ENCODE measurements at regions not wholly inside any gene's neighbourhood (a gene's known extent, or its start where the extent isn't known, plus 50 kb on each side); places are given as distances from the start of the nearest gene placed in this dataset.

- TF ChIP-seq POLR2AphosphoS5 (IDR thresholded peaks at IDR 0.05; ENCODE audit: low read depth, low read length) (no peak), POLR2A (IDR thresholded peaks at IDR 0.05; ENCODE audit: low read depth, low read length) (no peak), TAF1 (IDR thresholded peaks at IDR 0.05; ENCODE audit: borderline replicate concordance, low read depth, low read length) (no peak)
- FAIRE-seq (no peak), DNase-seq (ENCODE audit: insufficient read length) (no peak)
Measured at GRCh38 chr2:173623438-173624319, 269.0 kb downstream of the CDCA7 start.

- DNase-seq (ENCODE audit: insufficient read length), result no peak
- no peak for TF ChIP-seq TAF1 (IDR thresholded peaks at IDR 0.05; ENCODE audit: borderline replicate concordance, low read depth, low read length)
- no peak for TF ChIP-seq POLR2AphosphoS5 (IDR thresholded peaks at IDR 0.05; ENCODE audit: low read depth, low read length)
- no peak for TF ChIP-seq POLR2A (IDR thresholded peaks at IDR 0.05; ENCODE audit: low read depth, low read length)
- no peak for FAIRE-seq
Measured at GRCh38 chr2:173625315-173625714, 270.6 kb downstream of the CDCA7 start.

GRCh38 chr2:173629076-173629475, 274.4 kb downstream of the CDCA7 start:
- TF ChIP-seq POLR2A (IDR thresholded peaks at IDR 0.05; ENCODE audit: low read depth, low read length) (no peak), POLR2AphosphoS5 (IDR thresholded peaks at IDR 0.05; ENCODE audit: low read depth, low read length) (no peak), TAF1 (IDR thresholded peaks at IDR 0.05; ENCODE audit: borderline replicate concordance, low read depth, low read length) (no peak)
- FAIRE-seq (no peak), DNase-seq (ENCODE audit: insufficient read length) (no peak)

- no peak for FAIRE-seq
- no peak for DNase-seq (ENCODE audit: insufficient read length)
- TF ChIP-seq POLR2A (IDR thresholded peaks at IDR 0.05; ENCODE audit: low read depth, low read length) (no peak), TAF1 (IDR thresholded peaks at IDR 0.05; ENCODE audit: borderline replicate concordance, low read depth, low read length) (no peak), POLR2AphosphoS5 (IDR thresholded peaks at IDR 0.05; ENCODE audit: low read depth, low read length) (no peak)
Measured at GRCh38 chr2:173630425-173631126, 275.9 kb downstream of the CDCA7 start.

- no peak for DNase-seq (ENCODE audit: insufficient read length)
- FAIRE-seq, result no peak
- TF ChIP-seq POLR2A (IDR thresholded peaks at IDR 0.05; ENCODE audit: low read depth, low read length), result no peak
- TF ChIP-seq POLR2AphosphoS5 (IDR thresholded peaks at IDR 0.05; ENCODE audit: low read depth, low read length), result no peak
- TF ChIP-seq TAF1 (IDR thresholded peaks at IDR 0.05; ENCODE audit: borderline replicate concordance, low read depth, low read length), result no peak
Measured at GRCh38 chr2:173631127-173631460, 276.4 kb downstream of the CDCA7 start.

- no peak for TF ChIP-seq POLR2A (IDR thresholded peaks at IDR 0.05; ENCODE audit: low read depth, low read length)
- TF ChIP-seq TAF1 (IDR thresholded peaks at IDR 0.05; ENCODE audit: borderline replicate concordance, low read depth, low read length), result no peak
- TF ChIP-seq POLR2AphosphoS5 (IDR thresholded peaks at IDR 0.05; ENCODE audit: low read depth, low read length), result no peak
- no peak for FAIRE-seq
Measured at GRCh38 chr2:173644146-173644545, 289.5 kb downstream of the CDCA7 start.

GRCh38 chr2:173647681-173648311, 293.1 kb downstream of the CDCA7 start:
- FAIRE-seq (no peak), DNase-seq (ENCODE audit: insufficient read length) (no peak)
- TF ChIP-seq TAF1 (IDR thresholded peaks at IDR 0.05; ENCODE audit: borderline replicate concordance, low read depth, low read length), result no peak
- no peak for TF ChIP-seq POLR2AphosphoS5 (IDR thresholded peaks at IDR 0.05; ENCODE audit: low read depth, low read length)
- no peak for TF ChIP-seq POLR2A (IDR thresholded peaks at IDR 0.05; ENCODE audit: low read depth, low read length)

More at GRCh38 chr2:173644146-173644545, 289.5 kb downstream of the CDCA7 start:
- no peak for DNase-seq (ENCODE audit: insufficient read length)

- no peak for FAIRE-seq
- no peak for DNase-seq (ENCODE audit: insufficient read length)
- TF ChIP-seq POLR2A (IDR thresholded peaks at IDR 0.05; ENCODE audit: low read depth, low read length) (no peak), TAF1 (IDR thresholded peaks at IDR 0.05; ENCODE audit: borderline replicate concordance, low read depth, low read length) (no peak), POLR2AphosphoS5 (IDR thresholded peaks at IDR 0.05; ENCODE audit: low read depth, low read length) (no peak)
Measured at GRCh38 chr2:173648816-173649215, 294.1 kb downstream of the CDCA7 start.

- DNase-seq (ENCODE audit: insufficient read length) (no peak), FAIRE-seq (no peak)
- TF ChIP-seq POLR2A (IDR thresholded peaks at IDR 0.05; ENCODE audit: low read depth, low read length) (no peak), TAF1 (IDR thresholded peaks at IDR 0.05; ENCODE audit: borderline replicate concordance, low read depth, low read length) (no peak)
Measured at GRCh38 chr2:173649527-173650219, 295.0 kb downstream of the CDCA7 start.

GRCh38 chr2:173651891-173652290, 297.2 kb downstream of the CDCA7 start:
- TF ChIP-seq TAF1 (IDR thresholded peaks at IDR 0.05; ENCODE audit: borderline replicate concordance, low read depth, low read length) (no peak), POLR2AphosphoS5 (IDR thresholded peaks at IDR 0.05; ENCODE audit: low read depth, low read length) (no peak), POLR2A (IDR thresholded peaks at IDR 0.05; ENCODE audit: low read depth, low read length) (no peak)
- DNase-seq (ENCODE audit: insufficient read length), result no peak
- FAIRE-seq, result no peak

- DNase-seq (ENCODE audit: insufficient read length) (no peak), FAIRE-seq (no peak)
Measured at GRCh38 chr2:173652311-173652710, 297.6 kb downstream of the CDCA7 start.

More at GRCh38 chr2:173652311-173652710, 297.6 kb downstream of the CDCA7 start:
- TF ChIP-seq POLR2AphosphoS5 (IDR thresholded peaks at IDR 0.05; ENCODE audit: low read depth, low read length), result no peak
- no peak for TF ChIP-seq TAF1 (IDR thresholded peaks at IDR 0.05; ENCODE audit: borderline replicate concordance, low read depth, low read length)
- no peak for TF ChIP-seq POLR2A (IDR thresholded peaks at IDR 0.05; ENCODE audit: low read depth, low read length)

All from GM12892 (cell line).